GM12891 (cell line): ENCODE measurements at regions not wholly inside any gene's neighbourhood (a gene's known extent, or its start where the extent isn't known, plus 50 kb on each side); places are given as distances from the start of the nearest gene placed in this dataset.

ENCODE experiments used
- PAX5 ChIP-seq: IDR thresholded peaks from 2 replicates; pipeline ENCODE4 v1.6.1; 2011; ENCODE audit warnings: low read length, moderate library complexity, mild to moderate bottlenecking; ENCODE audit not compliant: insufficient read depth, severe bottlenecking
- POLR2A ChIP-seq: IDR thresholded peaks from 2 replicates; pipeline ENCODE4 v1.6.1; 2011; ENCODE audit warnings: low read depth, low read length, control low read depth
- POLR2AphosphoS5 ChIP-seq: IDR thresholded peaks from 2 replicates; pipeline ENCODE4 v1.6.1; 2011; ENCODE audit warnings: low read depth, low read length, control low read depth
- SPI1 ChIP-seq: IDR thresholded peaks from 2 replicates; pipeline ENCODE4 v1.6.1; 2011; ENCODE audit warnings: low read depth, low read length, control low read depth
- TAF1 ChIP-seq: IDR thresholded peaks from 2 replicates; pipeline ENCODE4 v1.6.1; 2011; ENCODE audit warnings: low read depth, low read length, control low read depth

GRCh38 chr2:122683018-122683417, 927.6 kb downstream of the TSN start:
- TF ChIP-seq POLR2A (no peak), POLR2AphosphoS5 (no peak), SPI1 (no peak), TAF1 (no peak), PAX5 (no peak)
